ENCODE measurements at regions not wholly inside any gene's neighbourhood (a gene's known extent, or its start where the extent isn't known, plus 50 kb on each side); places are given as distances from the start of the nearest gene placed in this dataset.

DNA sequence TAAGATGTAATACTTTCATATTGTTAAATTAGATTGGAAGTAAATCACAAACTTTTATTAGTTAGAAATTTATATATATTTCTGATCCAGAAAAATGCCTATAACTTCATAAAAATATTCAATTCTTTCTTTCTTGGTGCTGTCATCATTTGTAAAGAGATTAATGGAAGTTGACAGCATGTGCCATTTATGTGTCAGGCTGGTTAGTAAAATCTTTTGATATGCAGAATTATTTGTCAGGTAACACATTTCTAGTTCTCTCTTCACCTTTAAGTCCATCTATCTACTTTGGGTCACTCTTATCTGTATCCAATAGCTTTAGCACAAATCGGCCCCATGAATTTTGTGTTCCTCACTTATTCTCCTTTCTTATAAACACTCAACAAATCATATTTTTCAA, 102.9 kb downstream of the ISL1 start:
- TF ChIP-seq, protein P1, sequence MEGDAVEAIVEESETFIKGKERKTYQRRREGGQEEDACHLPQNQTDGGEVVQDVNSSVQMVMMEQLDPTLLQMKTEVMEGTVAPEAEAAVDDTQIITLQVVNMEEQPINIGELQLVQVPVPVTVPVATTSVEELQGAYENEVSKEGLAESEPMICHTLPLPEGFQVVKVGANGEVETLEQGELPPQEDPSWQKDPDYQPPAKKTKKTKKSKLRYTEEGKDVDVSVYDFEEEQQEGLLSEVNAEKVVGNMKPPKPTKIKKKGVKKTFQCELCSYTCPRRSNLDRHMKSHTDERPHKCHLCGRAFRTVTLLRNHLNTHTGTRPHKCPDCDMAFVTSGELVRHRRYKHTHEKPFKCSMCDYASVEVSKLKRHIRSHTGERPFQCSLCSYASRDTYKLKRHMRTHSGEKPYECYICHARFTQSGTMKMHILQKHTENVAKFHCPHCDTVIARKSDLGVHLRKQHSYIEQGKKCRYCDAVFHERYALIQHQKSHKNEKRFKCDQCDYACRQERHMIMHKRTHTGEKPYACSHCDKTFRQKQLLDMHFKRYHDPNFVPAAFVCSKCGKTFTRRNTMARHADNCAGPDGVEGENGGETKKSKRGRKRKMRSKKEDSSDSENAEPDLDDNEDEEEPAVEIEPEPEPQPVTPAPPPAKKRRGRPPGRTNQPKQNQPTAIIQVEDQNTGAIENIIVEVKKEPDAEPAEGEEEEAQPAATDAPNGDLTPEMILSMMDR (IDR thresholded peaks at IDR 0.05; ENCODE audit: low read depth, low read length): no peak
- TF ChIP-seq MAX (IDR thresholded peaks at IDR 0.05; ENCODE audit: low read depth, low read length): no peak

Data from NB4 (cell line).